ENCODE measurements at regions not wholly inside any gene's neighbourhood (a gene's known extent, or its start where the extent isn't known, plus 50 kb on each side); places are given as distances from the start of the nearest gene placed in this dataset.
"Not testable (repeated sequence)": the region's sequence is repeated elsewhere in the genome, so short reads cannot be mapped to it uniquely, and the experiment has no call there.

GRCh38 chr6:141088171-141088570, 1044.6 kb upstream of the GJE1 start:
- DNase-seq (ENCODE audit: low spot score) = no peak

DNA sequence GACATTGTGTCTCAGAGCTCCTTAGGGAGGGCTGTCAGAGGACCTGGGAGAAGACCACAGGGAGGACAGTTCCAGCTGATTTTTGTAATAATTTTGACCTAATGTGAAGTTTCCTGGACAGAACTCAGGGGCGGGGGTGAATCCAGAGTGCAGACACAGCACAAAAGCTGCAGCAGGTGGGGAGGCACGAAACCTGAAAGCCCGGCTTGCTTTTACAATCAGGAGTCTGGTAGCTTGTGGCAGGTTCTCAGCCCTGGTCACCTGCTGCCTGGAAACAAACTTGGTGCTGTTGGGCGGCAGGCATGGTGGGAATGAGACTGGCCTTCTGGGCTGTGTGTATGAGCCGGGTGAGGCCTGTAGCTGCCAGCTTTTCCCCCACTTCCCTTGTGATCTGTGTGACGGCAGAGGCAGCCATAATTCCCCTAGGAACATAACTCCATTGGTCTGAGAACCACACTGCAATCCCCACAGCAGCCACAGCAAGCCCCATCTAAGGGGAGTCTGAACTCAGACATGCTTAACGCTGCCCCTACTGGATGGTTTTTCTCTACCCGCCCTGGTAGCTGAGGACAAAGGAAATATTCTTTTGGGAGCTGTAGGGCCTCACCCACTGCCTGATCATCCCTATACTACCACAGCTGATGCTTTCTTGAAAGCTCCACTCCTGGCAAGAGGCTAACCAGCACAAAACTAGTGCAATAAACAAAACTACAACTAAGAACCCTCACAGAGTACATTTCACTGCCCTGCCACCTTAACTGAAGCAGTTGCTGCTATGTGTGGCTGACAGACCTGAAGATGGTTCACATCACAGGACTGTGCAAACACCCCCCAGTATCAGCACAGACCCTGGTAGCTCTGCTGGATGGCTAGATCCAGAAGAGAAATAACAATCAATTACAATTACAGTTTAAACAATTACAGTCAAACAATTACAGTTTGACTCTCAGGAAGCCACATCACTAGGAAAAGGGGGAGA, 1055.1 kb upstream of the GJE1 start:
- DNase-seq (ENCODE audit: low spot score) = peak; percentile 5

DNA sequence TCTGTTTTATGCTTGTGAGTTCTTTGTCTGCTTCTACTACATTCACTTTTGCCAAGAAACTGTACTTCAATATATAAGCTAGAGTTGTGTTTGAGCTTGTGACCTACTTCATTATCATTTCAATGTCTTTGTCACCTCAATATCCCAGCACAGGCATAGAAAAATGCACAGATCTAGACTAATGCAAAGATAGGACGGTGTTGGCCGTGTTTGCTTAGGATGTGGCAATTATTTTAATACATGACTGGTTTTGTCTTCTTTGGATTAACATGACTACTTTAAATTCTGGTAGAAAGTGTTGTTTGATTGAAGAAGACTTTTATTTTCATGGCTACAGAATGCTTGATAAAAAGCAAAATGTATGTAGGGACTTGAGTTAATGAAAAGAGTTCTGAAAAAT, 1075.0 kb upstream of the GJE1 start:
- DNase-seq (ENCODE audit: low spot score) = no peak

GRCh38 chr6:141056945-141057625, 1075.6 kb upstream of the GJE1 start:
- DNase-seq (ENCODE audit: low spot score) = no peak

DNA sequence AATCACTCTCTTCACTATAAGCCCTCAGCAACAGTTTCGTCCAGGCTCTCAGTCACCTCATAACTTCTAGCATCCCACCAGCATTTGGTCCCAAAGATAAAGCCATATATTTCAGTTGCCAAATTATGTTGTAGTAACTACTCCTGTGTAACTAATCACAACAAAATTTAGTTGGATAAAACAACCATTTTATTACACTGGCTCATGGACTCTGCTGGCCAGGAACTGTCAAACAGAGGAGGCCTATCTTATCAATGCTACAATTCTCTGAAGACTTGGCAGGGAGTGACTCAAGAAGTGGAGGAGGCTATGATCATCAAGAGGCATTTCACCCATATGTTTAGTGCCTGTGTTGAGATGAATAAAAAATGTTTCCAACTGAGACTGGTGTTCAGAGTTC, 1082.3 kb upstream of the GJE1 start:
- DNase-seq (ENCODE audit: low spot score) = no peak

- no peak for DNase-seq (ENCODE audit: low spot score)
Observed at GRCh38 chr6:141048451-141048850, 1084.3 kb upstream of the GJE1 start.

DNA sequence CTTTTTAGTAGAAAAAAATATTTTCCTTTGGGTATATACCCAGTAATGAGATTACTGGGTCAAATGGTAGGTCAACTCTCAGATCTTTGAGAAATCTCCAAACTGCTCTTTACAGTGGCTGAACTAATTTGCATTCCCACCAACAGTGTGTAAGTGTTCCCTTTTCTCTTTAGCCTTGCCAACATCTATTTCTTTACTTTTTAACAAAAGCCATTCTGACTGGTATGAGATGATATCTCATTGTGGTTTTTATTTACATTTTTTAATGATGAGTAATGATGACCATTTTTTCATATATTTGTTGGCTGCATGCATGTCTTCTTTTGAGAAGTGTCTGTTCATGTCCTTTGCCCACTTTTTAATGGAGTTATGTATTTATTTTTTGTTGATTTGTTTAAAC, 1086.2 kb upstream of the GJE1 start:
- not testable (repeated sequence) for DNase-seq (ENCODE audit: low spot score)

GRCh38 chr6:141041596-141042087, 1091.1 kb upstream of the GJE1 start:
- no peak for DNase-seq (ENCODE audit: low spot score)

DNA sequence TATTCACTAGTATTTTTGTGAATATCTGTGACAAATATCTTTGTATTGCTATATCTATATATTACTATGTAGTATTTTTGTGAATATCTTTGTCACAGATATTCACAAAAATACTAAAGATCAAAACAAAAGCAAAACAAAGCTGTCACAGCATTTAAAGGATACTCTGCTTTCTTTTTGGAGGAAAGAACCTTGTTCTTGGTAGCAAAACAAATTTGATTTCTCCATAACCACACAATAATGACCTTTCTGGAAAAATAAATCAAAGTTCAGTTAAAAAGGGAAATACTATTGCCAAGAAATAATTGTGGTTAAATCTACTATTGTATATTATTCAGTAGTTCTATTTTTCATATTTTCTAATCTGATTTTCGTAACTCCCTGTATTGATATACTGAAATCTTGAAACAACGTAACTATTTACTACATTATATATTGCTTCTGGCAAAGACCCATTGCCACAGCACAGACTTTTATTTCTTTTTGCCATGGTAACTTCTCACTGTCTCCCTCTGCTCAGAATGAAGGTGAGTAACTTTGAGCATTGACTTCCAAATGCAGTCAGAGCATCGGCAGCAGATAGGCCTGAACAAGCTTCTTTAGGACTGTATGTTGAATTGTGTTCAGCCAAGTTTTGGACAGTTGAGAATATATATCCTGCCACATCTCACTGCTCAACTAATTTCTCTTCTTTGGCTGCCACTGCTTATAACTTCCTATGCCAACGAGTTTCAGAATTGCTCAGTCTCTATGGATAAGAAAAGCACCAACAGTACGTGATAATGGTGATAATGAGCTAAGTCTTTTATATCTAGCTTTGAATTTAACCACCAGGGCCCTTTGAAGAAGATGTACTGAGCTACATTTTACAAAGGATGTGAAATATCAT, 1097.2 kb upstream of the GJE1 start:
- DNase-seq (ENCODE audit: low spot score) = no peak

- DNase-seq (ENCODE audit: low spot score) = no peak
Observed at GRCh38 chr6:141033101-141033500, 1099.6 kb upstream of the GJE1 start.

- DNase-seq (ENCODE audit: low spot score) = no peak
Observed at GRCh38 chr6:141029908-141030307, 1102.8 kb upstream of the GJE1 start.

GRCh38 chr6:141028791-141029280, 1103.9 kb upstream of the GJE1 start:
- DNase-seq (ENCODE audit: low spot score) = no peak

- peak; percentile 79 for DNase-seq (ENCODE audit: low spot score)
Observed at GRCh38 chr6:141026504-141026903, 1106.2 kb upstream of the GJE1 start.

DNA sequence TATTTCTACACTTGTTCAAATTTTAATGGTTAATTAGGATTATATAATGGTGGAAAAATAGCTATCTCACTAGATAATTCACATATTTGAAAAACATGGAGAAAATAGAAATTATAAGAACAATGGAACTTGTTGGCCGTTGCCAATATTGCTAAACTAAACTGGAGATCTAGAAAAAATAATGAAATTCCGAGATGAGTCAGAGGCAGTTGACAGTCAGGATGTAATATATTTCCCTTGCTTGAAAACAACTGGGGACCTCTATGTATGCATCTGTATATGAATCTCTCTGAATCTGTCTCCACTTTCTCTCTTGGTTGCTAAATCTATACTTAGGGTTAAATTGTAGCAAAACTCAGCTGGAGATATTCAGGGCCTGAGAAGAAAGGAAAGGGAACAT, 1108.2 kb upstream of the GJE1 start:
- DNase-seq (ENCODE audit: low spot score) = no peak

GRCh38 chr6:141017941-141018340, 1114.8 kb upstream of the GJE1 start:
- no peak for DNase-seq (ENCODE audit: low spot score)

DNA sequence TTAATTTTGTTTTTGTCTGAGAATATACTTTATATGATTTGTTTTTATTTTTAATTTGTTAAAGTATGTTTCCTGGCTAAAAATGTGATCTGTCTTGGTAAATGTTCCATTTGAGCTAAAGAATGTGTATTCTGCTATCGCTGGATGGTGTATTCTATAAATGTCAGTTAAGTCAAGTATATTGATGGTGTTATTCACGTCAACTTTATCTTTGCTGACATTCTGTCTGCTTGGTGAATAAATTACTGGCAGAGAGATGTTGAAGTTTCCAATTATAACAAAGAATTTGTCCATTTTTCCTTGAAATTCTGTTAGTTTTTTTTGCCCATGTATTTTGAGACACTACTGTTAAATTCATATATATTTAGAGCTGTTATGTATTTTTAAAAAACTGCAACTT, 1131.8 kb upstream of the GJE1 start:
- DNase-seq (ENCODE audit: low spot score) = no peak

DNA sequence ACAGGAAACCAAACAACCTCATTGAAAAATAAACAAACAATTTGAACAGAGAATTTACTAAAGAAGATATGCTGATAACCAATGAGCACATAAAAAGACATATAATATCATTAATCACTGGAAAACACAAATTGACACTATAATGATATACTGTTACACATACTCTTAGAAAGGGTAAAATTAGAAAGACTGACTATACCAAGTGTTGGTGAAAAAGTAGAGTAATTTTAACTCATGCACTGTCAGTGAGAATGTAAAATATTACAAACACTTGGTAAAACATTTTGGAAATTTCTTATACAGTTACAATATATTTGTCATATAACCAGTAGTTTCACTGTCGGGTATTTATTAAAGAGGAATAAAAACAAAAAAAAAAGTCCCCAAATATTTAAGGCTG, 1139.2 kb upstream of the GJE1 start:
- DNase-seq (ENCODE audit: low spot score) = no peak

DNA sequence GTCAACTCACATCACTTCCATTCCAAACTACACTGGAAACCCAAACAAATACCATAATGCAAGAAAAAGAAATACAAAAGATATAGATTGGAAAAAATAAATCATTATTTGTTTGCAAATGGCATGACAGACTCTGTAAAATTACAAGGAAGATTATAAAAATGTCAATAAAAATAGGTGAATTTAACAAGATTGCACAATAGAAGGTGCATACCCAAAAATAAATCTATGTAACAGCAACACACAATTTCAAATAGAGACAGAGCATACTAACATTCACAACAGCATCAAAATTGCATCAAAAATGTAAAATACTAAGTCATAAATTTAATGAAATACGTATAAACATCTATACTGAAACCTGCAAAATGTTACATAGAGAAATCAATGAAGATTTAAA, 1140.0 kb upstream of the GJE1 start:
- no peak for DNase-seq (ENCODE audit: low spot score)

GRCh38 chr6:140988780-140989179, 1143.9 kb upstream of the GJE1 start:
- DNase-seq (ENCODE audit: low spot score) = peak; percentile 26

- no peak for DNase-seq (ENCODE audit: low spot score)
Observed at GRCh38 chr6:140987364-140988155, 1145.2 kb upstream of the GJE1 start.

- DNase-seq (ENCODE audit: low spot score) = no peak
Observed at GRCh38 chr6:140985679-140986275, 1146.9 kb upstream of the GJE1 start.
